ENCODE measurements at regions not wholly inside any gene's neighbourhood (a gene's known extent, or its start where the extent isn't known, plus 50 kb on each side); places are given as distances from the start of the nearest gene placed in this dataset.

GRCh38 chr2:182584462-182584861, 131.6 kb upstream of the DNAJC10 start:
- TF ChIP-seq CTCF (IDR thresholded peaks at IDR 0.05) (no peak), POLR2A (IDR thresholded peaks at IDR 0.05) (no peak)
